ENCODE measurements at regions not wholly inside any gene's neighbourhood (a gene's known extent, or its start where the extent isn't known, plus 50 kb on each side); places are given as distances from the start of the nearest gene placed in this dataset.

GRCh38 chr7:120205101-120205500 is 67.9 kb upstream of the KCND2 start:
- 86% methylated on average over 2 of the region's 2 CpGs for WGBS (ENCODE audit: insufficient coverage)
- no peak overlapping the region for H3K27ac ChIP-seq (ENCODE audit: low read length)
- Mint-ChIP-seq H3K4me1 (no peaks in the 10 kb centered on the region), H3K36me3 (peaks cover 18% of the 10 kb centered on the region), H3K9me3 (peaks cover 15 to 16% of the 10 kb centered on the region in 2 donors), H3K4me3 (no peak overlapping the region), H3K27ac (no peak overlapping the region), H3K27me3 (ENCODE audit: low read depth in 2 of 2) (no peaks in the 10 kb centered on the region)
- no peak for ATAC-seq
- no peaks in the 10 kb centered on the region for H3K27me3 ChIP-seq (ENCODE audit: control insufficient read depth, insufficient read depth, low read length)
- H3K36me3 ChIP-seq (ENCODE audit: control insufficient read depth, insufficient read depth, low read length), result no peaks in the 10 kb centered on the region
- no peak for TF ChIP-seq CTCF (IDR thresholded peaks at IDR 0.05)
- no peak overlapping the region for H3K4me3 ChIP-seq (ENCODE audit: low read length)
- no peak for DNase-seq
- no peaks in the 10 kb centered on the region for H3K4me1 ChIP-seq (ENCODE audit: control insufficient read depth, insufficient read depth, low read length)
- no peaks in the 10 kb centered on the region for H3K9me3 ChIP-seq (ENCODE audit: control insufficient read depth, insufficient read depth, low read length)
- intact Hi-C loops (cut with micrococcal nuclease), result no loop called here

DNA sequence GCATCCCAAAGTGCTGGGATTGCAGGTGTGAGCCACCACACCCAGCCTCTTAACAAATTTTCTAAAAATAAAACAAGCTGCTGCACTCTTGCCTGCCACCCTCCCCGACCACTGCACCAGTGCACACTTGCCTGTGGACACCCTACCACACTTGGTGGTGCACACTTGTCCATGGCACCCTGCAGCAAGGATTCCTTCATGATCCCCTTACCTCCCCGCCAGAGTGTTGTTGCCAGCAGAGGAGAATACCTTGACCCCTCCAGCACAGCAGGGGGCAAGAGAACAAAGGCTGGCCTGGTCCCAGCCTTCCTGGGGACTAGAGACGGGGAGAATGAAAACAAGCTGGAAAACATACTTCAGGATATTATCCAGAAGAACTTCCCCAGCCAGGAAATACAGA is 65.9 kb upstream of the KCND2 start:
- H3K36me3 Mint-ChIP-seq, result peaks cover 18% of the 10 kb centered on the region
- no peak overlapping the region for H3K27ac Mint-ChIP-seq
- DNase-seq (no peak), ATAC-seq (no peak)
- no peak overlapping the region for H3K4me3 ChIP-seq (ENCODE audit: low read length)
- no peak overlapping the region for H3K4me3 Mint-ChIP-seq
- intact Hi-C loops (cut with micrococcal nuclease), result no loop called here
- H3K27ac ChIP-seq (ENCODE audit: low read length), result no peak overlapping the region
- H3K4me1 Mint-ChIP-seq, result no peaks in the 10 kb centered on the region
- H3K27me3 ChIP-seq (ENCODE audit: control insufficient read depth, insufficient read depth, low read length), result no peaks in the 10 kb centered on the region
- H3K27me3 Mint-ChIP-seq (ENCODE audit: low read depth in 2 of 2), result no peaks in the 10 kb centered on the region
- H3K36me3 ChIP-seq (ENCODE audit: control insufficient read depth, insufficient read depth, low read length), result no peaks in the 10 kb centered on the region
- 85% methylated on average over 3 of the region's 3 CpGs for WGBS (ENCODE audit: insufficient coverage)
- no peak for TF ChIP-seq CTCF (IDR thresholded peaks at IDR 0.05)
- H3K9me3 Mint-ChIP-seq, result peaks cover 14 to 16% of the 10 kb centered on the region in 2 donors
- no peaks in the 10 kb centered on the region for H3K9me3 ChIP-seq (ENCODE audit: control insufficient read depth, insufficient read depth, low read length)
- H3K4me1 ChIP-seq (ENCODE audit: control insufficient read depth, insufficient read depth, low read length), result no peaks in the 10 kb centered on the region

DNA sequence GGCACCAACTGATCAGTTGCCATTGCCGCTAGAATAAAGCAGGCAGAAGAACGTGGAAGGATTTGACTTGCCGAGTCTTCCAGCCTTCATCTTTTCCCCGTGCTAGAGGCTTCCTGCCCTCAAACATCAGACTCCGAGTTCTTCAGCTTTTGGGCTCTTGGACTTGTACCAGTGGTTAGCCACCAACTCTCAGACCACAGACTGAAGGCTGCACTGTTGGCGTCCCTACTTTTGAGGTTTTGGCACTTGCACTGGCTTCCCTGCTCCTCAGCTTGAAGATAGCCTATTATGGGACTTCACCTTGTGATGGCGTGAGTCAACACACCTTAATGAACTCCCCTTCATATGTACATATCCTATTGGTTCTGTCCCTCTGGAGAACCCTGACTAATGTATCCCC is 57.3 kb upstream of the KCND2 start:
- Histone ChIP-seq H3K9me3 (ENCODE audit: control insufficient read depth, insufficient read depth, low read length) (no peaks in the 10 kb centered on the region), H3K4me3 (ENCODE audit: low read length) (no peak overlapping the region), H3K27ac (ENCODE audit: low read length) (no peak overlapping the region), H3K36me3 (ENCODE audit: control insufficient read depth, insufficient read depth, low read length) (no peaks in the 10 kb centered on the region), H3K27me3 (ENCODE audit: control insufficient read depth, insufficient read depth, low read length) (no peaks in the 10 kb centered on the region), H3K4me1 (ENCODE audit: control insufficient read depth, insufficient read depth, low read length) (no peaks in the 10 kb centered on the region)
- ATAC-seq (no peak), DNase-seq (no peak)
- no peak overlapping the region for H3K4me3 Mint-ChIP-seq
- no peak overlapping the region for H3K27ac Mint-ChIP-seq
- no peak for TF ChIP-seq CTCF (IDR thresholded peaks at IDR 0.05)
- peaks cover 5 to 7% of the 10 kb centered on the region in 2 donors for H3K9me3 Mint-ChIP-seq
- no peaks in the 10 kb centered on the region for H3K4me1 Mint-ChIP-seq
- H3K27me3 Mint-ChIP-seq (ENCODE audit: low read depth in 2 of 2), result no peaks in the 10 kb centered on the region
- H3K36me3 Mint-ChIP-seq, result no peaks in the 10 kb centered on the region
- intact Hi-C loops (cut with micrococcal nuclease), result no loop called here
- 90% methylated on average over 7 of the region's 7 CpGs for WGBS (ENCODE audit: insufficient coverage)

- intact Hi-C loops (cut with micrococcal nuclease), result no loop called here
- no peak overlapping the region for H3K27ac ChIP-seq (ENCODE audit: low read length)
- no peak for ATAC-seq
- H3K4me3 ChIP-seq (ENCODE audit: low read length), result no peak overlapping the region
- H3K27me3 ChIP-seq (ENCODE audit: control insufficient read depth, insufficient read depth, low read length), result no peaks in the 10 kb centered on the region
- no peak for DNase-seq
- H3K36me3 Mint-ChIP-seq, result no peaks in the 10 kb centered on the region
- no peaks in the 10 kb centered on the region for H3K36me3 ChIP-seq (ENCODE audit: control insufficient read depth, insufficient read depth, low read length)
- no peak overlapping the region for H3K4me3 Mint-ChIP-seq
- H3K4me1 Mint-ChIP-seq, result no peaks in the 10 kb centered on the region
- no peaks in the 10 kb centered on the region for H3K9me3 ChIP-seq (ENCODE audit: control insufficient read depth, insufficient read depth, low read length)
- H3K27ac Mint-ChIP-seq, result no peak overlapping the region
- H3K9me3 Mint-ChIP-seq, result peaks cover 5% of the 10 kb centered on the region in 2 donors
- 62% methylated on average over 2 of the region's 2 CpGs for WGBS (ENCODE audit: insufficient coverage)
- H3K27me3 Mint-ChIP-seq (ENCODE audit: low read depth in 2 of 2), result no peaks in the 10 kb centered on the region
- H3K4me1 ChIP-seq (ENCODE audit: control insufficient read depth, insufficient read depth, low read length), result no peaks in the 10 kb centered on the region
- no peak for TF ChIP-seq CTCF (IDR thresholded peaks at IDR 0.05)
Observed at GRCh38 chr7:120216947-120217346, 56.0 kb upstream of the KCND2 start.

All from natural killer cell (primary cell).